Kasumi-1 (cell line): ENCODE measurements at regions not wholly inside any gene's neighbourhood (a gene's known extent, or its start where the extent isn't known, plus 50 kb on each side); places are given as distances from the start of the nearest gene placed in this dataset.
"Not testable (repeated sequence)": the region's sequence is repeated elsewhere in the genome, so short reads cannot be mapped to it uniquely, and the experiment has no call there.

Experiments
- DNase-seq, 2 experiments: peaks; one replicate each; lab custom pipeline; 2025; lab: John Stamatoyannopoulos, UW

DNA sequence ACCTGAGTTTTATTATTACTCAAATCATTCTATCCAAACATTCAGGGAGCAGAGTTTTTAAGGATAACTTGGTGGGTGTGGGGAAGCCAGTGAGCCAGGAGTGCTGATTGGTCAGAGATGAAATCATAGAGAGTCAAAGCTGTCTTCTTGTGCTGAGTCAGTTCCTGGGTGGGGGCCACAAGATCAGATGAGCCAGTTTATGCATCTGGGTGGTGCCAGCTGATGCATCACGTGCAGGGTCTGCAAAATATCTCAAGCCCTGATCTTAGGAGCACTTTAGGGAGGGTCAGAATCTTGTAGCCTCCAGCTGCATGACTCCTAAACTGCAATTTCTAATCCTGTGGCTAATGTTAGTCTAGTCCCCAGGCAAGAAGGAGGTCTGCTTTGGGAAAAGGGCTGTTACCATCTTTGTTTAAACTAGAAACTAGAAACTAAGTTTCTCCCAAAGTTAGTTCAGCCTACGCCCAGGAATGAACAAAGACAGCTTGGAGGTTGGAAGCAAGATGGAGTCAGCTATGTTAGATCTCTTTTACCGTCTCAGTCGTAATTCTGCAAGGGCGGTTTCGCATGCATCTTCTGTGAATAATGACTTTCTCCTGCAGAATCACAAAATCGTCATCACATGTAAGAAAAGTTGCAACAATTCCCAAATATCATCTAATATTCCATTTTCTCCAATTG lies 97.5 kb downstream of the ZNF664 start:
- DNase-seq: not testable (repeated sequence)

DNA sequence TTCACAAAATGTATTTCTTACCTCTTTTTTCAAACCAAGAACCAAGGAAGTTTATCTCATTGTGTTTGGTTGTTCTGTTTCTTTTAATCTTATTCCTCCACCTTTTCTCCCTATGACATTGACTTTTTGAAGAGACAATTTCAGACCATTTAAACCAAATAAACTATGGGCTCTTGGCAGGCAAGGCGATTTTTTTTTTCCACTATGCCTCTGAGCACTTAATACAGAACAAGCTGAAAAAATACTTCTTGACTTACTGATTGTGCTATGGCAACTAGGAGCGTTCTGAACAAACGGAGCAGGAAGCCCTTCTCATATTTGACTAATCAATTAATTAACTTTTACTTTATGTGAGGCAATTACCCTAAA lies 98.0 kb downstream of the ZNF664 start:
- no peak for DNase-seq

- DNase-seq: no peak
Observed at GRCh38 chr12:124073356-124074035, 100.5 kb downstream of the ZNF664 start.

GRCh38 chr12:124075841-124076240 lies 102.8 kb downstream of the ZNF664 start:
- no peak for DNase-seq

DNA sequence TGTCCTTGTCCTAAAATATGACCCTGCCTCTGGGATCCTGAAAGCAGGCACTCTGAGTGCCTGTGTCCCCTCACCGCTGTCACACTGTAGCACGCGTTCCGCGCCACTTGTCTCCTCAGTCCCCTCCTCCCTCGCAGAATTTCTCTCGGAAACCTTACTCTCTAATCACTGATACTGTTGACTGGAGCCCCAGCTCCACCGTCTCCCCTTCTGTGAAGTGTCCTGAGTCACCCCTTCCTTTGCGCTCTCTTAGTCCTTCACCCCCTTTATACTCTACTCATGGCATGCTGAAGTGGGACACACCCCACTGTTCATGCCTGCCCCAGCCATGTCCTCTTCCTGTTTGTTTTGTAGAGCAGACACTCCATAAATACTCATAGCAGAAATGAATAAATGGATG lies 104.7 kb downstream of the ZNF664 start:
- no peak for DNase-seq

- no peak for DNase-seq
Observed at GRCh38 chr12:124078800-124079199, 105.8 kb downstream of the ZNF664 start.

DNA sequence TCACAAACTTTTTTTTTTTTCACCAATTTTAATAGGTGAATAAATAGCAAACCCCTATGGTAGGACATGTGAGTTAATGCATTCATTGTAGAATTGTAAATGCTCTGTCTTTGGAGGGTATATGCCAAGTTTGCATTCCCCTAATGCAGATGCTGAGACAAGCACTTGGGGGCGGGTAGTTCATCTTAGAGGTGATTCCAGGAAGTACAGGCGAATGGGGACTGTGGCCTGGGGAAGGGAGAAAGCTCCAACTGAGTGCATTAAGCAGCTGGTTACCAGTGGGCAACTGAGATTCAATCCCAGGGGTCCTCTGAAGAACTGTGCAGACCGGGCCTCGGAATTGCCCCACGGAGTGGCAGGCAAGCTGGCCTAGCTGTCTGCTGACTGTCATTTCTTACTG lies 107.6 kb downstream of the ZNF664 start:
- DNase-seq: no peak

GRCh38 chr12:124082012-124082411 lies 109.0 kb downstream of the ZNF664 start:
- no peak for DNase-seq

DNA sequence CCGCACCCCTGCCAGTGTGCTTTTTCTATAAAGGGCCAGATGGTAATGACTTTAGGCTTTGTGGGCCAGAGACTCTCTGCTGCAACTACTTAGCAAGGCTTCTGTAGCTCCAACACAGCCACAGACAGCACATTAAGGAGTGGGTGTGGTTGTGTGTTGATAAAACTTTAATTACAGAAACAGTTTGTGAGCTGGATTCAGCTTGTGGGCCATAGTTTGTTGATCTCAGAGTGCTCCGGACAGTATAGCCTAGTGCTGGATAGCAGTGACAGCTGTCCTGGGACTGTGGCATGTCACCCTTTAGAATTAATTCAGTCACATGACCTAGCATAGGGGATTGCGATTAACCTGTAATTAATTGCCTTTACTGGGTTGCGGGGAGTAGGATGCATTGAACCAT lies 109.7 kb downstream of the ZNF664 start:
- DNase-seq: no peak

GRCh38 chr12:124083708-124084107 lies 110.7 kb downstream of the ZNF664 start:
- no peak for DNase-seq

DNA sequence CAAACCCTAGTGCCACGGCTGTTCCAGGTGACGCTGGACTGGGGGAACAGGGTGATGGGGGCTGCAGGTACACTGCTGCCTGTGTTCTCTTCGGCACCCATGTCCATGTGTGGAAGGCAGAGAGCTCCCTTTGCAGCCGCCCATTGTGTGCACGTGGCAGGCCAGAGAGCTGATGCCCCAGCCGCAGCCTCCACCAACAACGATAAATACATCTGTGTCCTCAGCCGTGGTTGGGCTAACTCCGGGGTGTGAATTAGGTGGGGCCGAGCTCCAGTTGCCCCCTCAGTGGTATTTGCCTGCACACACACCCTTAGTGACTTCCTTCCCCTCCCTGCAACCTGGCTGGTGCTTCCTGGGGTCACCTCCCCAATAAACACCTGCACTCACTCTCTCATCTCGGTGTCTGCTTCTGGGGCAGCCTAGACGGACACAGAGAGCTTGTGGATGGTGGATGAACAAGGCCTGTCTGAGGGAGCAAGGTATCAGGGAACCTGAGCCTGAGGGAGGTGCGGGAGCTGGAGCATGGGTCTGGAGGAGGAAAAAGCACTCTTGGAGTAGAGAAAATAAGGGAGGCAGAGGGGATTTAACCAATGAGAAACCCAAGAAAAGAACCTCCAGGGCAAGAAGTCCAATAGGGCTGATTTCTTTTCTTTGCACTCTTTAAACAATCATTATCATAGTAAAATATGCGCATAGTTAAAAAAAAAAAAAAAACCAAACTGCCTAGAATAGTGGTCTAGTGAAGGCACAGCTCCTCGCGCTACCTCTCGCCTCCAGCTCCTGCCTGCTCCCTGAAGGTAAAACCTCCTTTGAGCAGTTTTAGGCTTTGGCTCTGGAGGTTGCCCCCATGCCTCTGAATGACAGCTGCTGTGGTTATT lies 112.6 kb downstream of the ZNF664 start:
- DNase-seq: no peak

- DNase-seq: no peak
Observed at GRCh38 chr12:124086299-124086898, 113.4 kb downstream of the ZNF664 start.

DNA sequence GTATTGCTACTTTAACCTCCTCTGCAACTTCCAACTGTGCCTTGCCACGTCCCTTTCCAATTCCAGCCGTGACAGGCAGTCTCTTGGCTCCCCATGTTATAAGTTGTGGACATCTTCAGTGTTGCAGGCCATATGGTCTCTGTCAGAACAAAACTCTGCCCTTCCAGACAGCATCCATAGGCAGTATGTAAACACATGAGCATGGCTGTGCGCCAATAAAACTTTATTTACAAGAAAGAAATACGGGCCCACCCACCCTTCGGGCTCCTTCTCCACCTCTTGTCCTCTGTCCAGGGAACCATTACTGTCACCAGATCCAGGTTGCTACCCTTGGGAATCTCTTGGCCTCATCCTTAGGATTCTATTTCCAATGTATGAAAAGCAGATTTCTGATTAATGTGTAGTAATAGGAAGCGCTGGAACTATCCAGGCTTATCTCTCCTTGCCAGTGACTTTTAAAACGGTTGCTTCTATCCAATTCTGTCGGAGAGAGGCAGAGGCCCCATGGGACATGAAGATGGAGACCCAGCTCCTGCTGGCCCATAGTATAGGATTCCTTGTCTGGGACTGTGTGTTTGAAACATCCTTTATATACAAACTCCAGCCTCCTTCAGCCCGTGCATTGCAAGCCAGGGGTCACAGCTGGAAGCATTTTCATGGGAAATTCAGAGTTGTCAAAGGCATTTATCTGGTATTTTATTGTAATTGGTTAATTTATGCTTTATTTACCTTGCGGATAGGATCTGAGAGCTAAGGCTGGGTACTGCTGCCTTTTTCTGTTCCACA lies 114.4 kb downstream of the ZNF664 start:
- no peak for DNase-seq

DNA sequence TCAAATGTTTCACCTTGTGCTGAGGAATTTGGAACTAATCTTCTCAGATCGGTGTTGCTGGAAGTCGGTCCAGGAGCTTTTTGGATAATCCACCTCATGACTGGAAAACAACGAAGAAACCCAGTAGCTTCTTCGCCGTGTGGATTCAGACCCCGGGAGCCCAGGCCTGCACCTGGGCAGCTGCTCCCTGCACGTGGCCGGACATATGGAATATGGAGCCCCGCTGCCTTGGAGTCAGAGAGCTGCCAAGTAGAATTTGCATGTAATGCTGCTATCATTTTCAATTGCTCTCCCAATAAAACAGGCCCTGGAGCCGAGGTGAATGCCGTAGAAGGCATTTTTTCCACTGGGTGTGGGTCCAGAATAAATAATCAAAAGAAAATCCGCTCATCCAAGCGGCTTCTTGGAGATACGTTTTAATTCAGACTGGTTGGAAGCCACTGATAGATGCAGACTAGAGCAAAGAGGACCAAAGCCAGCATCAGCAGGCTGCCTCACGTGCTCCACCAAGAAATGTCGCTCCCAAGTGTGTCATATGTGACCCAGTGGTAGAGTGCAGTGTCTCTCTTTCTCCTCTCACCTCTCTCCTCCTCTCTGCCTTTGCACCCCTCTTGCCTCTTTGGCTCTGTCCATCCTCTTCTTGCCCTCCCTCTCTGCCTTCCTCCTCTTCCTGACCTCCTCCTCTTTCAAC lies 115.3 kb downstream of the ZNF664 start:
- DNase-seq: no peak

GRCh38 chr12:124089181-124089914 lies 116.3 kb downstream of the ZNF664 start:
- DNase-seq: not testable (repeated sequence)

GRCh38 chr12:124091835-124092234 lies 118.8 kb downstream of the ZNF664 start:
- no peak for DNase-seq

DNA sequence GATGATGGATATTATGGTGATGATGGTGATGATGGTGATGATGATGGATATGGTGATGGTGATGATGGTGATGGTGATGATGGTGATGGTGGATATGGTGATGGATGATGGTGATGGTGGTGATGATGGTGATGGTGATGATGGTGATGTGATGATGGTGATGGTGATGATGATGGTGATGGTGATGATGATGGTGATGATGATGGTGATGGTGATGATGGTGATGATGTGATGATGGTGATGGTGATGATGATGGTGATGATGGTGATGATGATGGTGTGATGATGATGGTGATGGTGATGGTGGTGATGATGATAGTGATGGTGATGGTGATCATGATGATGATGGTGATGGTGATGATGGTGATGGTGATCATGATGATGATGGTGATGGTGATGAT lies 119.5 kb downstream of the ZNF664 start:
- not testable (repeated sequence) for DNase-seq

GRCh38 chr12:124093297-124093696 lies 120.3 kb downstream of the ZNF664 start:
- no peak for DNase-seq

- no peak for DNase-seq
Observed at GRCh38 chr12:124094188-124094587, 121.2 kb downstream of the ZNF664 start.

DNA sequence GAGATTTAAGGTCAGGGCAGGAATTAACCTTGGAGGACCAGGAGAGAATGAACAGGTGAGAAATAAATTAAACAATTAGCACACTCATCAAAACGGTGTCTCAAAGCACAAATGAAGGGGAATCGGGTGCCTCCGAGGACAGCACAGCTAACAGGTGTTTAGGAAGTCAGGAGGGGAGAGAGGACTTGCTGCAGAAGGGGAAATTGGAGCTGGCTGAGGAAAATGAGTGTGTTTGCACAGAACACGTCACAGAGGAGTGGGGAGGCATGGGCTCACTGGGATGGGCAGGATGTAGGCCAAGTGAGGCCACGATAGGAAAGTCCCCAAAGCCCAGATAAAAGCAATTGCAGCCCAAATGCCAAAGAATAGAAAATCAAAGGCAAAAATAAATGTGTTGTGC lies 121.7 kb downstream of the ZNF664 start:
- no peak for DNase-seq
